IPS-18a (cell line): ENCODE measurements at regions not wholly inside any gene's neighbourhood (a gene's known extent, or its start where the extent isn't known, plus 50 kb on each side); places are given as distances from the start of the nearest gene placed in this dataset.

Experiments
- H3K27ac ChIP-seq: one replicate; pipeline ENCODE4 v1.5.1; 2013; ENCODE audit warnings: low read length
- H3K27me3 ChIP-seq: one replicate; pipeline ENCODE4 v1.6.1; 2013; ENCODE audit warnings: mild to moderate bottlenecking, low read length; ENCODE audit not compliant: control insufficient read depth, insufficient read depth
- H3K36me3 ChIP-seq: one replicate; pipeline ENCODE4 v1.6.1; 2013; ENCODE audit warnings: low read depth, low read length; ENCODE audit not compliant: control insufficient read depth
- H3K4me1 ChIP-seq: one replicate; pipeline ENCODE4 v1.6.1; 2013; ENCODE audit warnings: low read depth, low read length; ENCODE audit not compliant: control insufficient read depth
- H3K4me3 ChIP-seq: one replicate; pipeline ENCODE4 v1.5.1; 2013; ENCODE audit warnings: low read length
- H3K9ac ChIP-seq: one replicate; pipeline ENCODE4 v1.6.1; 2013; ENCODE audit warnings: mild to moderate bottlenecking, low read length, moderate library complexity
- H3K9me3 ChIP-seq: one replicate; pipeline ENCODE4 v1.6.1; 2013; ENCODE audit warnings: low read depth, low read length; ENCODE audit not compliant: control insufficient read depth

- no peak overlapping the region for H3K27ac ChIP-seq
- H3K36me3 ChIP-seq: no peaks in the 10 kb centered on the region
- H3K4me3 ChIP-seq: no peak overlapping the region
Measured at GRCh38 chr9:109961626-109962025, 181.6 kb downstream of the PALM2AKAP2 start.

DNA sequence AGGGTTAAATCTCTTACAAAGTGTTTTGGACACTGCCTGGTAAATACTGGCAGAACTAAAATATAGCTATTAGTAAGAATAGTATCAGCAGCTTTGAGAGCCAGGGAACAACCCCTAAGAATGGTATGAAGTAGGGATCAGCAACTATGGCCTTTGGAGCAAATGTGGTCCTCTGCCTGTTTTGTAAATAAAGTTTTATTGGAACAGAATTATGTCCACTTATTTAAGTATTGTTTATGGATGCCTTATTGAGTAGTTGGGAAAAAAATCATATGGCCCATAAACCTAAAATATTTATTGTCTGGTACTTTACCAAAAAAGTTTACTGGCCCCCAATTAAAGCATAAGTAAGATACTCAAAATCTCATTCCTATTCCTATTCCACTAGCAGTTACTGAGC is 182.2 kb downstream of the PALM2AKAP2 start:
- no peak overlapping the region for H3K4me3 ChIP-seq
- H3K27me3 ChIP-seq: no peaks in the 10 kb centered on the region
- H3K36me3 ChIP-seq: no peaks in the 10 kb centered on the region
- no peak overlapping the region for H3K9ac ChIP-seq
- H3K27ac ChIP-seq: no peak overlapping the region
- no peaks in the 10 kb centered on the region for H3K9me3 ChIP-seq
- H3K4me1 ChIP-seq: no peaks in the 10 kb centered on the region

More at GRCh38 chr9:109961626-109962025, 181.6 kb downstream of the PALM2AKAP2 start:
- H3K9me3 ChIP-seq: no peaks in the 10 kb centered on the region
- no peaks in the 10 kb centered on the region for H3K27me3 ChIP-seq
- H3K4me1 ChIP-seq: peaks cover 4% of the 10 kb centered on the region
- H3K9ac ChIP-seq: no peak overlapping the region

DNA sequence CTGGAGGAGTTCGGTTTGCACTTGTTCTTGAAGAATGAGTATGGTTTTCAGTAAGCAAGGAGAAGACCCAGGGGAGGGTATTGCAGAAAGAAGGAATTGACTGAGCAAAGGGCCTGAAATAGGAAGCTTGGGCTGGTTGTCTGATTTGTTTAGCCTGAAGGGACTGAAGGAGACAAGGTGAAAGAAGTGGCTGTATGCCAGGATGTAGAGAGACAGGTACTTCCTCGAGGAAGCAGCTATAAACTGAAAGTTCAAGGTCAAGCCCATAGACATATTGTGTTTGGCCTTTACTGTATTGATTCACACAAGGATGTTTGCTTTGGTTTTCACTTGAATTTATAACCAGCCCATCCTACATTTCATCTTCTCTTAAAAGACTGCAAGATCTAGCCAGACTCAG is 183.1 kb downstream of the PALM2AKAP2 start:
- H3K27ac ChIP-seq: no peak overlapping the region
- H3K36me3 ChIP-seq: no peaks in the 10 kb centered on the region
- no peaks in the 10 kb centered on the region for H3K4me1 ChIP-seq

DNA sequence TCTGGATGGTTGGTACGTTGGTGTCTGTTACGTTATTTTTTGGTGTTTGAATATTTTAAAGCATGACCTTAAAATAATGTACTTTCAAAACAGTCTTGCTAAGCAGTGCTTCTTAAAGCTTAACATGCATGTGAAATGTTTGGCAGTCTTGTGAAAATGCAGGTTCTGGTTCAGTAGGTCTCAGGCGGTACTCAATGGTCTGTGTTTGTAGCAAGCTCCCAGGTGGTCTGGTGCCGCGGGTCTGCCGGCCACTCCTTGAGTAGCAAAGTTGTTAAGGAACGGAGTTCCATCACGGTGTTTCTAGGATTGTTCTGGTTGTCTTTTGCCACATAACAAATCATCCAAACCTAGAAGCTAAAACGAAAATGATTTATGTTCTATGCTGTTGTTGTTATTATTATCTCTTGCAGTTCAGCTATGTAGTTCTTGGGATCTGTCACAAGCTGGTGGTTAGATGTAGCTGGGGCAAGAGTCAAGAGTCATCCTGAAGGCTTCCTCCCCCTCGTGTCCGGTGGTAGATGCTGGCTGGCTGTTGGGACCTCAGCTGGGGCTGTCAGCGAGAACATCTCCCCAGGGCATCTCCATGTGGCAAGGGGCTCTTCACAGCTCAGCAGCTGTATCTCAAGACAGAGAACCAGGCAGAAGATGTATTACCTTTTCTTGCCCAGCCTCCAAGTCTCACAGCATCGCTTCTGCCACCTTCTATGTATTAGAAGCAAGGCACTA is 186.8 kb downstream of the PALM2AKAP2 start:
- Histone ChIP-seq H3K36me3 (no peaks in the 10 kb centered on the region), H3K27me3 (no peaks in the 10 kb centered on the region), H3K27ac (no peak overlapping the region), H3K4me3 (no peak overlapping the region), H3K9me3 (no peaks in the 10 kb centered on the region), H3K9ac (no peak overlapping the region), H3K4me1 (no peaks in the 10 kb centered on the region)

More for the DNA sequence above, 183.1 kb downstream of the PALM2AKAP2 start:
- H3K9me3 ChIP-seq: no peaks in the 10 kb centered on the region
- no peak overlapping the region for H3K9ac ChIP-seq
- H3K4me3 ChIP-seq: no peak overlapping the region
- H3K27me3 ChIP-seq: no peaks in the 10 kb centered on the region

DNA sequence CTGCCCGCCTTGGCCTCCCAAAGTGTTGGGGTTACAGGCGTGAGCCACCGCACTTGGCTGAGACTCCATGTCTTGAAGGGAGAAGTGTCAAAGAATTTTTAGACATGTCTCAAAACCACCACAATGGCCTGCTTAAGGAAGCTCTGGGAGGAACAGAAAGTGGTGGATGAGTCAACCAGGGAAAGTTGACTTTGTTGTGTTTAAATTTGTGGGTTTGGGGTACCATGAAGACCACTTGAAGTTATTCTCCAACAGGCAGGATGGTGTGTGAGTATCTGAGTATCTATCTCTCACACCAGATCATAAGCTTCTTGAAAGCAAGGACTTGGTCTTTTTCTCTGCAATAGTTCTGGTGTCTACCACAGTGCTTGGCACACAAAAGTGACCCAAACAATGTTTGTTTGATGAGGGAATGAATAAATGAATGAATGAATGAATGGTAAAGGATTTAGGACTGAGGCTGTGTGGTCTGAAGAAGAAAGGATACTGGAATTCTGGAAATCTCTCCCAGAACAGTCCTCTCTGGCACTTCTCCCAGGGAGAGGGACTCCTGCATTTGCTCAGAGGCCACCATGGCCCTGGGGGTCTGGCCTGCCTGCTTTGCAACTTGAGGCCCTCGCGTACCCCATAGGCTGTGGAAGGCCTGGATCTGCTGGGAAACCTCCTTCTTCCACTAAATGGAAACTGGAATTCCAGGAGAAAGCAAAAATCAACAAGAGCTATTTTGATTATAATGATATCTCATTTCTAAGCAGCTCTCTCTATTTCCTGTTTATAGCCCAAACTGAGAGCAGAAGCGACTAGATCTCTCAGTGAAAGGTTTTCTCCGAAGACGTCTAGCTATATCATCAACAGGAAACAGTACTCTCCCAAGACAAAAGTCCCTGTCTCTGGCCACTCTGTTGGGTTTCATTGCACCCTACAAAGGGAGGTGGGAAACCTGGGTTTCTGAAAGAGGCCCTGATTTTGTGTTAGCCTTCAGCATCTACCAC is 187.9 kb downstream of the PALM2AKAP2 start:
- Histone ChIP-seq H3K27ac (no peak overlapping the region), H3K27me3 (no peaks in the 10 kb centered on the region), H3K9ac (no peak overlapping the region), H3K4me1 (no peaks in the 10 kb centered on the region), H3K4me3 (no peak overlapping the region), H3K36me3 (no peaks in the 10 kb centered on the region), H3K9me3 (no peaks in the 10 kb centered on the region)

DNA sequence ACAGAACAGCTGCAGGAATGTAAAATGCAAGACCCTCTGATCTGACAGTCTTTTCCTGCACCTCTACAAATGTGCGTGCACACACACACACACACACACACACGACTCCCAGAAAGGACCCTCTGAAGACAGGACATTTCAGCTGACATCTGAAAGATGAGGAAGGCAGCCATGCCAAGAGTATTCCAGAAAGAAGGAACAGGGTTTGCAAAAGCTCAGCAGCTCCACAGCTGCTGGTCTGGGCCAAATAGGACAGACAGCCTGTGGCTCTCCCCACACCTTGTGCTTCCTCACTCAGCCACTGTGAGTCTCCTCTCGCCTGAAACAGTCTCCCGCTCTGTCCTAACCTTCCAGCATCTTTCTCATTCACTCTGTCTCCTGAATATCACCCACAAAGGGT is 189.0 kb downstream of the PALM2AKAP2 start:
- Histone ChIP-seq H3K4me1 (no peaks in the 10 kb centered on the region), H3K36me3 (no peaks in the 10 kb centered on the region), H3K9me3 (no peaks in the 10 kb centered on the region), H3K27ac (no peak overlapping the region), H3K4me3 (no peak overlapping the region), H3K9ac (no peak overlapping the region), H3K27me3 (no peaks in the 10 kb centered on the region)

- Histone ChIP-seq H3K27me3 (no peaks in the 10 kb centered on the region), H3K9me3 (no peaks in the 10 kb centered on the region), H3K36me3 (no peaks in the 10 kb centered on the region), H3K9ac (no peak overlapping the region), H3K4me3 (no peak overlapping the region), H3K27ac (no peak overlapping the region), H3K4me1 (no peaks in the 10 kb centered on the region)
Measured at GRCh38 chr9:109969573-109970237, 189.7 kb downstream of the PALM2AKAP2 start.

- no peaks in the 10 kb centered on the region for H3K9me3 ChIP-seq
- no peak overlapping the region for H3K9ac ChIP-seq
- no peaks in the 10 kb centered on the region for H3K27me3 ChIP-seq
- H3K36me3 ChIP-seq: no peaks in the 10 kb centered on the region
- H3K4me1 ChIP-seq: no peaks in the 10 kb centered on the region
- H3K4me3 ChIP-seq: no peak overlapping the region
- H3K27ac ChIP-seq: no peak overlapping the region
Measured at GRCh38 chr9:109971226-109971625, 191.2 kb downstream of the PALM2AKAP2 start.

DNA sequence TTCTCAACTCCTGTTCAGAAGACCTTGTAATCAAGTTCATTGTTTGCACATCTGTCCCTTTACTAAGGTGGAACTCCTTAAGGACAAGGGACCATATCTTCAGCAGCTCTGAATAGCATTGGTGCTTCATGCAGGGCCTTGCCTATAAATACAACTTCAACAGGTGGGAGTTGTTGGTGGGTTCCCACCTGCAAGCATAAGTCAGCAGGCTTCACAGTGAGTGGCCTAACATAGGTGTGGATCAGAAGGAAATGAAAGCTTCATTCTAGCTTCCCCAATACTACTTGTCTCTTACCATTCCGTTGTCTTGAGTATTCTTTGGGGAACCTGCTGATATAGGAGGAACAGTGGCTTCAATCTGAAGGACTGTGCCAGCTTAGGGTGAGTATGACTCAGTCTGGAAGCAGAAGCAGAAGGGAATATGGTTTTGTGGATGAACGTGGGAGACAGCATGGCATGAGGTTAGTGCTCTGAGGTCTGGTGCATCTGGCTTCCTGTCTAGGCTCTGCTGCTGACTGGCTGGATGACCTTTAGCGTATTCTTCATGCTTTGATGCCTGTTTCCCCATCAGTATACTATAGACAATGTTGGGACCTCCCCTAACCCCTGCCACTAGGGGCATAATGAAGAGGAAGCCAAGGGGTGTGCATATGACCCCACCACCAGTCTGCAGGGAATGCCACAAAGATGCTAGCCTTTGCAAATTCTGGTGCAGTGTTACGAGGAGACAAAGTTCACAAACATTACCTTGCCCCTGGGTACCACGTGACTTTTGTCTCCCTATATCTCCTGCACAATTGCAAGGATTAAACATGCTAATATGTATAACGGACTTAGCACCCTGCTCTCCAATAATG is 192.3 kb downstream of the PALM2AKAP2 start:
- no peaks in the 10 kb centered on the region for H3K36me3 ChIP-seq
- H3K9ac ChIP-seq: no peak overlapping the region
- no peaks in the 10 kb centered on the region for H3K9me3 ChIP-seq
- H3K27me3 ChIP-seq: no peaks in the 10 kb centered on the region
- no peaks in the 10 kb centered on the region for H3K4me1 ChIP-seq
- no peak overlapping the region for H3K4me3 ChIP-seq
- H3K27ac ChIP-seq: no peak overlapping the region

DNA sequence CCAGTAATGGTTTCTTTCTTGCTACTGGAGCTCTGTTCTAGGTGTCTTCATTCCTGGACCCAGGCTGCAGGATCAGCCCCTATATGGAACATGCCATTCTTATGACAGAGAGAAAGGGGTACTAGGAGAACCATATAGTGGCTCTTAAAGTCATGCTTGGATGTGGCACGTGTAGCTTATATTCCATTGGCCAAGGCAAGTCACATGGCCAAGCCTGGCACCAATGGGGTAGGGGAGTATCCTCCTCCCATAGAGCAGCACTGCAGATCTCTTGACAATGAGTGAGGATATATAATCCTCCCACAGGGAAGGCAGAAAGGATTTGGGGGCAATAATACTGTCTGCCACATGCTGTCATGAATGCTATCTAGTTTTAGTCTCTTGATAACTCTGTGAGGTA is 193.3 kb downstream of the PALM2AKAP2 start:
- Histone ChIP-seq H3K27me3 (no peaks in the 10 kb centered on the region), H3K4me3 (no peak overlapping the region), H3K4me1 (no peaks in the 10 kb centered on the region)

More for the DNA sequence above, 193.3 kb downstream of the PALM2AKAP2 start:
- Histone ChIP-seq H3K36me3 (no peaks in the 10 kb centered on the region), H3K27ac (no peak overlapping the region), H3K9me3 (no peaks in the 10 kb centered on the region), H3K9ac (no peak overlapping the region)
